Esophagus muscularis mucosa (tissue), 4 donors: ENCODE measurements at regions not wholly inside any gene's neighbourhood (a gene's known extent, or its start where the extent isn't known, plus 50 kb on each side); places are given as distances from the start of the nearest gene placed in this dataset.

Experiments
- CTCF ChIP-seq, 3 experiments: fragments of 200-600 bp in 2 of 3; fragments of 450-650 bp in 1 of 3; sonication (generic) in 2 of 3; IDR thresholded peaks; one replicate each; pipeline ENCODE4 v1.5.1; 2017 to 2019; ENCODE audit warnings: antibody characterized with exemption in 3 of 3, mild to moderate bottlenecking in 2 of 3, moderate library complexity in 1 of 3
- EP300 ChIP-seq: sonication (generic); formaldehyde crosslinking; IDR thresholded peaks from one replicate; pipeline ENCODE4 v1.6.1; 2017; ENCODE audit warnings: antibody characterized with exemption
- POLR2A ChIP-seq: fragments of 450-650 bp; IDR thresholded peaks from one replicate; pipeline ENCODE4 v1.6.1; 2017; ENCODE audit warnings: antibody characterized with exemption, moderate library complexity, mild to moderate bottlenecking, low read depth
- POLR2AphosphoS5 ChIP-seq, 2 donors: sonication (generic); formaldehyde crosslinking; IDR thresholded peaks; one replicate each; pipeline ENCODE4 v1.6.1; 2017; ENCODE audit warnings: antibody characterized with exemption in 2 of 2

GRCh38 chr11:79783833-79784232 is 343.0 kb upstream of the TENM4 start:
- TF ChIP-seq CTCF (IDR thresholded peaks at IDR 0.05) (no peak), POLR2A (no peak), POLR2AphosphoS5 (IDR thresholded peaks at IDR 0.05) (no peak), EP300 (no peak)
